Left kidney (tissue), 1 donor: ENCODE measurements at regions not wholly inside any gene's neighbourhood (a gene's known extent, or its start where the extent isn't known, plus 50 kb on each side); places are given as distances from the start of the nearest gene placed in this dataset.

Experiments used
- DNase-seq: peaks from one replicate; pipeline ENCODE4 v3.0.0-alpha.2; 2013

DNA sequence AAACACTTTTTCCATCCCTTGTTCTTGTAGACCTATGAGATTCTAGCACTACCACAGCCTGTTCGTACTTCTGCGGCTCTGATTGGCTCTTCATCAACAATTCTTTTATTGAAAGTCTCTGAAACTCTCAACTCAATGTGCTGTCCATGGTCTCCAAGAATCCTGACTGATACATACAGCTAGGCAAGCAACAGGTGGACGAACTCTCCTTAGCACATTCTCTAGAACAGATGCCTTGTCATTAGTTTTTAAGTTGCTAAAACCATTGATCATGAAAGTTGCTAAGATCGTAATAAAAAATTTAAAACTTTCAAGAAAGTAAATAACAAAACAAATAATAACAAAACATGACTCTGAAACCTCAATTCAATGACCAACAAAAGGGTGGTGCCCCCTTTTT is 210.5 kb downstream of the EPHA4 start:
- DNase-seq = no peak

DNA sequence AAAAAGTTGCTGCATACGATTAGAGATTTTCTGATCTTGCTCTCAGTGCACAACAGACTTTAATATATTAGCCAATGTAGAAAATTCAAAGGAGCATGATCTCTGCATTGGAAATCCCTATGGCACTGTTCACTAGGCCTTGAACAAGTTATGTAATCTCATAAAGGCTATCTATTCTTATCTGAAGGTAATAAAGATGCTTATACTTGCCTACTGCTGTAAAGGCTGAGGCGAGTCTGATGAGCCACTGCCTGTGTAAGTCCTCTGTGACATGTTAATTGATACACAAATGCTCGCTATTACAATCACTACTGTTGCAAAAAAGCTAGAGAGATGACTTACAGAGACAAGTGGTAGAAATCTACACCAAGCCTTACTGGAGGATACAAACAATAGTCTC is 207.4 kb downstream of the EPHA4 start:
- DNase-seq = no peak
